Astrocyte of the spinal cord (primary cell): ENCODE measurements at regions not wholly inside any gene's neighbourhood (a gene's known extent, or its start where the extent isn't known, plus 50 kb on each side); places are given as distances from the start of the nearest gene placed in this dataset.

Source experiments
- DNase-seq: peaks from one replicate; pipeline ENCODE4 v3.0.0; 2011; ENCODE audit warnings: low read depth, low spot score
- H3K4me3 ChIP-seq: 2 replicates; pipeline ENCODE4 v1.5.1; 2011; ENCODE audit warnings: low read depth, mild to moderate bottlenecking, low read length, moderate library complexity
- in situ Hi-C: cut with HindIII; loops from 2 replicates; pipeline ENCODE4 v1.10.0; 2017; ENCODE audit warnings: low sequenced_read_pairs
- TF ChIP-seq, protein P1 (sequence below): IDR thresholded peaks from 2 replicates; pipeline ENCODE4 v1.5.1; 2012; ENCODE audit warnings: low read depth, mild to moderate bottlenecking, low read length, inconsistent platforms

GRCh38 chr1:201778279-201779065 is 50.5 kb upstream of the IPO9 start:
- in situ Hi-C loops = no loop called here
- H3K4me3 ChIP-seq = no peak overlapping the region
- DNase-seq = no peak
- TF ChIP-seq, protein P1, sequence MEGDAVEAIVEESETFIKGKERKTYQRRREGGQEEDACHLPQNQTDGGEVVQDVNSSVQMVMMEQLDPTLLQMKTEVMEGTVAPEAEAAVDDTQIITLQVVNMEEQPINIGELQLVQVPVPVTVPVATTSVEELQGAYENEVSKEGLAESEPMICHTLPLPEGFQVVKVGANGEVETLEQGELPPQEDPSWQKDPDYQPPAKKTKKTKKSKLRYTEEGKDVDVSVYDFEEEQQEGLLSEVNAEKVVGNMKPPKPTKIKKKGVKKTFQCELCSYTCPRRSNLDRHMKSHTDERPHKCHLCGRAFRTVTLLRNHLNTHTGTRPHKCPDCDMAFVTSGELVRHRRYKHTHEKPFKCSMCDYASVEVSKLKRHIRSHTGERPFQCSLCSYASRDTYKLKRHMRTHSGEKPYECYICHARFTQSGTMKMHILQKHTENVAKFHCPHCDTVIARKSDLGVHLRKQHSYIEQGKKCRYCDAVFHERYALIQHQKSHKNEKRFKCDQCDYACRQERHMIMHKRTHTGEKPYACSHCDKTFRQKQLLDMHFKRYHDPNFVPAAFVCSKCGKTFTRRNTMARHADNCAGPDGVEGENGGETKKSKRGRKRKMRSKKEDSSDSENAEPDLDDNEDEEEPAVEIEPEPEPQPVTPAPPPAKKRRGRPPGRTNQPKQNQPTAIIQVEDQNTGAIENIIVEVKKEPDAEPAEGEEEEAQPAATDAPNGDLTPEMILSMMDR = no peak
